HepG2 (cell line): ENCODE measurements at regions not wholly inside any gene's neighbourhood (a gene's known extent, or its start where the extent isn't known, plus 50 kb on each side); places are given as distances from the start of the nearest gene placed in this dataset.

ENCODE experiments used
- ATAC-seq: fragments of 200-7000 bp; cut with Tn5 transposase; 3 replicates; pipeline ENCODE4 v1.9.1; 2020; ENCODE audit warnings: mild to moderate bottlenecking, moderate library complexity
- BruUV-seq: library from RNA; stranded (reverse); fragments of 400-500 nt; replicated peaks from 2 replicates; lab custom pipeline; 2021; lab: Mats Ljungman, UMichigan
- CTCF ChIA-PET: fragments of 300-600 bp; formaldehyde crosslinking; extraction: SDS; loops from one replicate; lab custom pipeline; 2021; ENCODE audit warnings: low total read pairs, inconsistent platforms, low intra/inter-chr PET ratio; lab: Yijun Ruan, JAX
- POLR2A ChIA-PET: fragments of 350-600 bp; sonication (Branson Sonifier 250); formaldehyde crosslinking; loops from one replicate; lab custom pipeline; 2020; ENCODE audit warnings: antibody characterized with exemption, inconsistent platforms; lab: Yijun Ruan, JAX
- DNase-seq: peaks from one replicate; pipeline ENCODE4 v3.0.0-alpha.2; 2015; ENCODE audit warnings: low spot score
- FAIRE-seq: peaks from 3 replicates; lab custom pipeline; 2011; peaks lifted over from hg19 to GRCh38; lab: Jason Lieb, UNC
- H2AFZ ChIP-seq: one replicate; pipeline ENCODE4 v1.6.1; 2011; ENCODE audit warnings: low read length, inconsistent platforms
- H3K27ac ChIP-seq: fragments of 300-600 bp; 3 replicates; pipeline ENCODE4 v1.8.0; 2011; ENCODE audit warnings: mixed run types, mild to moderate bottlenecking, mixed read lengths, low read length, inconsistent platforms; ENCODE audit not compliant: insufficient read depth; ENCODE audit errors: extremely low read length
- H3K27me3 ChIP-seq, 2 experiments: fragments of 200-600 bp in 1 of 2; 2 replicates in 1 of 2; 3 replicates in 1 of 2; pipeline versions ENCODE4 v1.6.0 to v1.8.0; 2011; ENCODE audit warnings: low read length in 2 of 2, mild to moderate bottlenecking in 2 of 2, moderate library complexity in 2 of 2, inconsistent platforms in 1 of 2; ENCODE audit not compliant: insufficient read depth in 2 of 2, control insufficient read depth in 1 of 2
- H3K36me3 ChIP-seq, 2 experiments: fragments of 200-600 bp in 1 of 2; replicated peaks in 1 of 2; 2 replicates in 1 of 2; 3 replicates in 1 of 2; pipeline versions ENCODE4 v1.5.1 to v1.8.0; 2011; ENCODE audit warnings: low read length in 2 of 2, inconsistent platforms in 1 of 2; ENCODE audit not compliant: insufficient read depth in 2 of 2, control insufficient read depth in 1 of 2
- H3K4me1 ChIP-seq: 2 replicates; pipeline ENCODE4 v1.5.1; 2012; ENCODE audit warnings: low read length, inconsistent platforms; ENCODE audit not compliant: insufficient read depth
- H3K4me2 ChIP-seq: 2 replicates; pipeline ENCODE4 v1.6.0; 2011; ENCODE audit warnings: low read depth, low read length, inconsistent platforms
- H3K4me3 ChIP-seq, 3 experiments: fragments of 200-600 bp in 1 of 3; sonication (generic), shearing (Covaris generic) in 1 of 3; replicated peaks in 1 of 3; 2 replicates each; pipeline ENCODE4 v1.5.1; 2011 to 2016; ENCODE audit warnings: low read length in 3 of 3, inconsistent platforms in 2 of 3, low read depth in 2 of 3, mild to moderate bottlenecking in 2 of 3, control low read depth in 1 of 3, mixed read lengths in 1 of 3; ENCODE audit not compliant: insufficient read depth in 1 of 3
- H3K79me2 ChIP-seq: one replicate; pipeline ENCODE4 v1.6.1; 2011; ENCODE audit warnings: low read length, inconsistent platforms; ENCODE audit not compliant: insufficient read depth
- H3K9ac ChIP-seq: 2 replicates; pipeline ENCODE4 v1.6.0; 2011; ENCODE audit warnings: mild to moderate bottlenecking, low read depth, low read length, inconsistent platforms; ENCODE audit not compliant: insufficient read depth
- H3K9me3 ChIP-seq: 2 replicates; pipeline ENCODE4 v1.5.1; 2012; ENCODE audit warnings: mild to moderate bottlenecking, low read length
- H4K20me1 ChIP-seq: 2 replicates; pipeline ENCODE4 v1.6.0; 2011; ENCODE audit warnings: inconsistent platforms, mild to moderate bottlenecking, low read length, moderate library complexity; ENCODE audit not compliant: insufficient read depth
- ATF3 ChIP-seq: sonication (generic); formaldehyde crosslinking; IDR thresholded peaks from 2 replicates; pipeline ENCODE4 v1.4.0; 2020; ENCODE audit warnings: missing genetic modification reagents
- CBX5 ChIP-seq: sonication (generic); formaldehyde crosslinking; IDR thresholded peaks from 2 replicates; pipeline ENCODE4 v1.4.0; 2020; ENCODE audit warnings: missing genetic modification reagents, borderline replicate concordance
- DPF2 ChIP-seq: sonication (generic); formaldehyde crosslinking; IDR thresholded peaks from 2 replicates; pipeline ENCODE4 v1.4.0; 2020; ENCODE audit warnings: mild to moderate bottlenecking, low read depth, missing genetic modification reagents, borderline replicate concordance
- HES4 ChIP-seq: sonication (generic); formaldehyde crosslinking; IDR thresholded peaks from 2 replicates; pipeline ENCODE4 v1.9.0; 2021; ENCODE audit warnings: mild to moderate bottlenecking, missing genetic modification reagents, borderline replicate concordance
- KDM1A ChIP-seq: IDR thresholded peaks from 2 replicates; pipeline ENCODE4 v1.6.1; 2016; ENCODE audit warnings: missing compliant biosample characterization
- KDM2A ChIP-seq: sonication (generic); formaldehyde crosslinking; IDR thresholded peaks from 2 replicates; pipeline ENCODE4 v1.4.0; 2020; ENCODE audit warnings: low read depth, missing genetic modification reagents, borderline replicate concordance
- LBX2 ChIP-seq: sonication (generic); formaldehyde crosslinking; IDR thresholded peaks from 2 replicates; pipeline ENCODE4 v1.5.0; 2020; ENCODE audit warnings: missing genetic modification reagents, mild to moderate bottlenecking, borderline replicate concordance
- MYPOP ChIP-seq: sonication (generic); formaldehyde crosslinking; IDR thresholded peaks from 2 replicates; pipeline ENCODE4 v1.8.1; 2023; ENCODE audit warnings: mild to moderate bottlenecking, moderate library complexity, missing genetic modification reagents
- PBX3 ChIP-seq: sonication (generic); formaldehyde crosslinking; IDR thresholded peaks from 2 replicates; pipeline ENCODE4 v1.8.1; 2023; ENCODE audit warnings: missing genetic modification reagents, inconsistent platforms, borderline replicate concordance
- THRA ChIP-seq: sonication (generic); formaldehyde crosslinking; IDR thresholded peaks from 2 replicates; pipeline ENCODE4 v1.4.0; 2020; ENCODE audit warnings: missing genetic modification reagents, borderline replicate concordance
- U2AF2 ChIP-seq: fragments of 200-400 bp; formaldehyde crosslinking; IDR thresholded peaks from 2 replicates; pipeline ENCODE4 v1.6.1; 2017; ENCODE audit warnings: low read depth, mild to moderate bottlenecking, low read length
- ZNF143 ChIP-seq: sonication (generic); formaldehyde crosslinking; IDR thresholded peaks from 2 replicates; pipeline ENCODE4 v1.4.0; 2020; ENCODE audit warnings: missing genetic modification reagents
- ZNF282 ChIP-seq: fragments of 450-650 bp; IDR thresholded peaks from 2 replicates; pipeline ENCODE4 v1.6.1; 2018; ENCODE audit not compliant: partially characterized antibody
- ZNF382 ChIP-seq: sonication (generic); formaldehyde crosslinking; IDR thresholded peaks from 2 replicates; pipeline ENCODE4 v1.5.0; 2020; ENCODE audit warnings: missing genetic modification reagents, mild to moderate bottlenecking, borderline replicate concordance
- ZNF446 ChIP-seq: sonication (generic); formaldehyde crosslinking; IDR thresholded peaks from 2 replicates; pipeline ENCODE4 v1.5.0; 2020; ENCODE audit warnings: mild to moderate bottlenecking, missing genetic modification reagents
- ZNF549 ChIP-seq: sonication (generic); formaldehyde crosslinking; IDR thresholded peaks from 2 replicates; pipeline ENCODE4 v1.5.0; 2020; ENCODE audit warnings: missing genetic modification reagents
- ZNF570 ChIP-seq: sonication (generic); formaldehyde crosslinking; IDR thresholded peaks from 2 replicates; pipeline ENCODE4 v1.4.0; 2020; ENCODE audit warnings: mild to moderate bottlenecking, missing genetic modification reagents, borderline replicate concordance
- ZNF740 ChIP-seq: sonication (generic); formaldehyde crosslinking; IDR thresholded peaks from 2 replicates; pipeline ENCODE4 v1.4.0; 2020; ENCODE audit warnings: missing genetic modification reagents
- ZNF792 ChIP-seq: IDR thresholded peaks from 2 replicates; pipeline ENCODE4 v1.6.1; 2016
- ZSCAN31 ChIP-seq: sonication (generic); formaldehyde crosslinking; IDR thresholded peaks from 2 replicates; pipeline ENCODE4 v1.5.0; 2020; ENCODE audit warnings: low read depth, mild to moderate bottlenecking, missing genetic modification reagents
- WGBS: methylation state at CpG from one replicate; pipeline ENCODE4 v1.1.6; 2017; ENCODE audit warnings: low lambda C conversion rate; 5-methylcytosine and 5-hydroxymethylcytosine counted together
- in situ Hi-C: cut with HindIII; loops from 2 replicates; pipeline ENCODE4 v1.10.0; 2017; ENCODE audit warnings: low pct_unique_long_range_greater_than_20kb; ENCODE audit not compliant: extremely low pct_ligation_motif_present
- intact Hi-C: fragments of 100-400 bp; cut with micrococcal nuclease; formaldehyde crosslinking; loops from one replicate; pipeline ENCODE4 v1.10.0; 2022; ENCODE audit not compliant: unreplicated experiment

GRCh38 chr18:22494771-22495170 is 77.1 kb upstream of the CTAGE1 start:
- no peak for ATAC-seq
- Histone ChIP-seq H3K79me2 (no peaks in the 10 kb centered on the region), H3K4me3 (no peak overlapping the region), H3K27me3 (no peaks in the 10 kb centered on the region), H4K20me1 (no peaks in the 10 kb centered on the region), H3K9ac (no peak overlapping the region), H3K4me1 (peaks cover 28% of the 10 kb centered on the region), H3K27ac (no peak overlapping the region), H3K9me3 (0 out of 2 replicates have a peak, but pooled peaks cover 5% of the 10 kb centered on the region), H2AFZ (no peak overlapping the region), H3K4me2 (no peak overlapping the region), H3K36me3 (no peaks in the 10 kb centered on the region)
- BruUV-seq: no TSS peak
- ChIA-PET POLR2A (no interaction called here), CTCF (no interaction called here)
- FAIRE-seq: no peak
- in situ Hi-C loops: no loop called here
- DNase-seq: no peak
- intact Hi-C loops: loop anchor here (5.0 kb wide), 1 partner anchor 68 kb away; no protein-coding TSS in a partner anchor
- TF ChIP-seq KDM2A (CRISPR knock-in tag) (no peak), ZNF549 (CRISPR knock-in tag) (no peak), ZSCAN31 (CRISPR knock-in tag) (no peak), ZNF446 (CRISPR knock-in tag) (no peak), ZNF282 (no peak), ZNF792 (CRISPR knock-in tag) (no peak), HES4 (no peak), THRA (no peak), CBX5 (CRISPR knock-in tag) (no peak), PBX3 (no peak), ATF3 (no peak), ZNF740 (CRISPR knock-in tag) (no peak), MYPOP (no peak), U2AF2 (no peak), KDM1A (CRISPR knock-in tag) (no peak), ZNF382 (CRISPR knock-in tag) (no peak), DPF2 (no peak), ZNF570 (CRISPR knock-in tag) (no peak), LBX2 (CRISPR knock-in tag) (no peak), ZNF143 (CRISPR knock-in tag) (no peak)
- 28% methylated on average over 2 of the region's 2 CpGs for WGBS
